ENCODE measurements at regions not wholly inside any gene's neighbourhood (a gene's known extent, or its start where the extent isn't known, plus 50 kb on each side); places are given as distances from the start of the nearest gene placed in this dataset.

DNA sequence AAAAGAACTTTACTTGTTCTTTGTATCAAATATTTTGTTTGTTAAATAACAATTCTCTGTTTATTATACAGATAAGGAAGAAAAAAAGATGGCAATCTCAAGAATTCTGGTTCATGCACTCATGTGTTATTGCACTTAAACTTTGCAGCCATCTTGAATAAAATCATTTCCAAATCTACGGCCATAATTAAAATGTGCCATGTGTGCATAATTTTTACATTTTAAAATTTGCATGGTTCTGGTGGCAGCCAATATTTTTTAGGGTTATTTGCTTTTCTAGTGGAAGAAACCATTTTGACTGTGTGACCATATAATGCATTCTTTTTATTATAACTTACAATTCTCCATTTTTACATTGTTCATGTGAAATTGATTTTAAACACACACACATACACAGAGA is 1518.1 kb upstream of the ZEB2 start:
- TF ChIP-seq, protein P1, sequence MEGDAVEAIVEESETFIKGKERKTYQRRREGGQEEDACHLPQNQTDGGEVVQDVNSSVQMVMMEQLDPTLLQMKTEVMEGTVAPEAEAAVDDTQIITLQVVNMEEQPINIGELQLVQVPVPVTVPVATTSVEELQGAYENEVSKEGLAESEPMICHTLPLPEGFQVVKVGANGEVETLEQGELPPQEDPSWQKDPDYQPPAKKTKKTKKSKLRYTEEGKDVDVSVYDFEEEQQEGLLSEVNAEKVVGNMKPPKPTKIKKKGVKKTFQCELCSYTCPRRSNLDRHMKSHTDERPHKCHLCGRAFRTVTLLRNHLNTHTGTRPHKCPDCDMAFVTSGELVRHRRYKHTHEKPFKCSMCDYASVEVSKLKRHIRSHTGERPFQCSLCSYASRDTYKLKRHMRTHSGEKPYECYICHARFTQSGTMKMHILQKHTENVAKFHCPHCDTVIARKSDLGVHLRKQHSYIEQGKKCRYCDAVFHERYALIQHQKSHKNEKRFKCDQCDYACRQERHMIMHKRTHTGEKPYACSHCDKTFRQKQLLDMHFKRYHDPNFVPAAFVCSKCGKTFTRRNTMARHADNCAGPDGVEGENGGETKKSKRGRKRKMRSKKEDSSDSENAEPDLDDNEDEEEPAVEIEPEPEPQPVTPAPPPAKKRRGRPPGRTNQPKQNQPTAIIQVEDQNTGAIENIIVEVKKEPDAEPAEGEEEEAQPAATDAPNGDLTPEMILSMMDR (IDR thresholded peaks at IDR 0.05; ENCODE audit: low read depth, low read length), result no peak
- no peaks in the 10 kb centered on the region for H3K27me3 ChIP-seq (ENCODE audit: insufficient read depth, low read depth, severe bottlenecking)
- H3K36me3 ChIP-seq, result no peaks in the 10 kb centered on the region
- no peak overlapping the region for H3K4me3 ChIP-seq (ENCODE audit: low read depth, low read length)
- H3K9me3 ChIP-seq (ENCODE audit: severe bottlenecking), result no peaks in the 10 kb centered on the region
- DNase-seq, result no peak
- no peak overlapping the region for H3K27ac ChIP-seq

DNA sequence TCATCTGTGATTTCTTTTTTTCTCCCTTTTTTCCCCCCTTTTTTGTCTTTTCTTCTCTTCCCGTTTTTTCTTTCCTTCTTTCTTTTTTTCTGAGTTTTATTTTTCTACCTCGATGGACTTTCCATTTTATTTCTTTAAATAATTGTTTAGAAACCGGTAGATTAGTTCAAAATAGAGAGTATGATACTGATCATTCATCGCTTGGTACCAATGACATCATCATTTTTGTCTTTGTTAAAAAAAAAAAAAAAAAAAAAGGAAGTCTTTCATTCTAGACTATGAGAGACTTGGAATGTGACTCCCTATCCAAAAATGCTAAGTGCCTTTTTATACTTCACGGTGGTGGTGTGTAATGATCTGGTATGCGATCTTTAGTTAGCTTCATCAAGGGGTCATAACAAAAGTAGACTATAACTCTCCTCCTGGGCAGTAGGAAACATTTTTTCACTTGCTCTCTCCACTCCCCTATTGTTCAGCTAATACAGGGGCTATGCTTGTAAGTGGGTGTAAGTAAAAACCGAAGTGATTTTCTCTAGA is 1517.5 kb upstream of the ZEB2 start:
- H3K9me3 ChIP-seq (ENCODE audit: severe bottlenecking), result no peaks in the 10 kb centered on the region
- no peak for DNase-seq
- TF ChIP-seq, protein P1 (IDR thresholded peaks at IDR 0.05; ENCODE audit: low read depth, low read length), result no peak
- no peak overlapping the region for H3K4me3 ChIP-seq (ENCODE audit: low read depth, low read length)
- H3K27me3 ChIP-seq (ENCODE audit: insufficient read depth, low read depth, severe bottlenecking), result no peaks in the 10 kb centered on the region
- no peak overlapping the region for H3K27ac ChIP-seq
- H3K36me3 ChIP-seq, result no peaks in the 10 kb centered on the region

DNA sequence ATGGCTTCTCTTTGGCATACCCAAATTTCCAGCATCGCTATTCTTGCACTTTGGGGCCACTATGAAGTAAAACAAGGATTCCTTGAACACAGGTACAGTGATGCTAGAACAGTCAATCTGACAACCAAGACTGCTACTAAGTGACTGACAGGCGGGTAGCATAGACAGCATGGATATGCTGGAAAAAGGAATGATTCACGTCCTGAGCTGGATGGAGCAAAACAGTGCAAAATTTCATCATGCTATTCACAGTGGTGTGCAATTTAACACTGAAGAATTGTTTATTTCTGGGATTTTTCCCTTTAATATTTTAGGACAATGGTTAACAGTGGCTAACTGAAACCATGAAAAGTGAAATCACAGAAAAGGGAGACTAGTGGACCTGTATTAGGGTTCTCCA is 1511.2 kb upstream of the ZEB2 start:
- H3K36me3 ChIP-seq, result no peaks in the 10 kb centered on the region
- DNase-seq, result no peak

DNA sequence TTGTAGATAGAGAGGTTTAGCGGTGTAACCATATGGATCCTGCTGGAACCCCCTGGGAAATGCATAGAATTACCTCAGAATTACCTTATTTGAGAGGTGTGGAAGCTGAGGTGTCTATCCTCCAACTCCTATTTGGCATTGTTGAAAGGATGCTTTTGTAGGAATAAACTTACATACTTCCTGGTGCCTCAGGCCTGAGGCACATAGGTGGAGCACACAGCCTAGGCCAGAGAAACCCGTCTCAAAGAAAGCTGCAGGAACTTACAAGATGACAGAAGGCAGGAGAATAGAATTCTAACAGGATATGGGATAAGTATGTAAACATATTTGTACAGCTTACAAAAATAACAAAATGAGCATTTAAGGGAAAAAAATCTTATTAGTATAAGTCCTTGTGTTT is 1507.2 kb upstream of the ZEB2 start:
- Histone ChIP-seq H3K27me3 (ENCODE audit: insufficient read depth, low read depth, severe bottlenecking) (no peaks in the 10 kb centered on the region), H3K27ac (no peak overlapping the region), H3K9me3 (ENCODE audit: severe bottlenecking) (no peaks in the 10 kb centered on the region), H3K36me3 (no peaks in the 10 kb centered on the region), H3K4me3 (ENCODE audit: low read depth, low read length) (no peak overlapping the region)
- DNase-seq, result no peak
- TF ChIP-seq, protein P1 (IDR thresholded peaks at IDR 0.05; ENCODE audit: low read depth, low read length), result no peak

More for the DNA sequence above, 1511.2 kb upstream of the ZEB2 start:
- Histone ChIP-seq H3K9me3 (ENCODE audit: severe bottlenecking) (no peaks in the 10 kb centered on the region), H3K27ac (no peak overlapping the region), H3K27me3 (ENCODE audit: insufficient read depth, low read depth, severe bottlenecking) (no peaks in the 10 kb centered on the region), H3K4me3 (ENCODE audit: low read depth, low read length) (no peak overlapping the region)
- TF ChIP-seq, protein P1 (IDR thresholded peaks at IDR 0.05; ENCODE audit: low read depth, low read length), result no peak

DNA sequence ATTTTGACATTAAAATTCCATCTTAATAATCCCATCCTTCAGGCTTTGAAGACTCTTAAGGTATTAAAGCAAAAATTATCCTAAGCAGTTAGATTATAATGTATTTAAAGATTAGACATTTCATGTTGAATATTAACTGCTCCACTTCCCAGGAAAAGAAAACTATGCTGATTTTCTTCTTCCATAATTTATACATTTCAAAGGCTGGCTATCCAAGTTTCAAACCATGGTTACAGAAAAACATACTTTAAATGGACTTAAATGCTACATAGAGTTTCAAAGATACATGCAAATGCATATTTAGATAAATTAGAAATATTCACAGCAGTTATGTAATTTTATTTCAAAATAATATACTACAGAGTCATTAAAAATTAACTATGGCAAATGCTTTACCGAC is 1505.6 kb upstream of the ZEB2 start:
- Histone ChIP-seq H3K27ac (no peak overlapping the region), H3K4me3 (ENCODE audit: low read depth, low read length) (no peak overlapping the region), H3K36me3 (no peaks in the 10 kb centered on the region), H3K27me3 (ENCODE audit: insufficient read depth, low read depth, severe bottlenecking) (no peaks in the 10 kb centered on the region), H3K9me3 (ENCODE audit: severe bottlenecking) (no peaks in the 10 kb centered on the region)
- TF ChIP-seq, protein P1 (IDR thresholded peaks at IDR 0.05; ENCODE audit: low read depth, low read length), result no peak
- DNase-seq, result no peak

DNA sequence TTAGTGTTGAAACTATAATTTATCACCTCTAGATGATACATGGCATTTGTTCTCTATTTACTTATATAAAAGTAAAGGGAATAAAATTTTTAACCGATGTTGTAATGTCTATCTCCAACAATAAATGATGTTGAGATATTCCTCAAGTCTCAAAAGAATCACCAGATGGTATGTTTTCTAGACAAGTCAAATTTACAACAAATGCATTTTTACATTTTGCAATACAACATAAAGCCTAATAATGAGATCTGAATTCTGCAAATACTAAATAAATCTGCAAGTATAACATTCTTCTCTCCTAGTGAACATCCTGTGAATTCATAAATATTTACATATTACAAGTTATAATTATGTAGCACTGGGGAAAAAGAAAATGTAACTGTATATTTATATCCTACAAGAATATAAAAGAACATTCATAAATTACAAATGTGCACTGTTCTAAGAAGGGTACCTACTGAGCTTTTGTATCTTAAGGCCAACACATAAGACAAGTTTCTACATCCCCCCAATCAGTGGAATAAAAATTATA is 1504.4 kb upstream of the ZEB2 start:
- no peak for DNase-seq
- Histone ChIP-seq H3K9me3 (ENCODE audit: severe bottlenecking) (no peaks in the 10 kb centered on the region), H3K27ac (no peak overlapping the region), H3K27me3 (ENCODE audit: insufficient read depth, low read depth, severe bottlenecking) (no peaks in the 10 kb centered on the region), H3K4me3 (ENCODE audit: low read depth, low read length) (no peak overlapping the region), H3K36me3 (no peaks in the 10 kb centered on the region)
- TF ChIP-seq, protein P1 (IDR thresholded peaks at IDR 0.05; ENCODE audit: low read depth, low read length), result no peak

Measured in WERI-Rb-1 (cell line).